K562 (cell line): ENCODE measurements at regions not wholly inside any gene's neighbourhood (a gene's known extent, or its start where the extent isn't known, plus 50 kb on each side); places are given as distances from the start of the nearest gene placed in this dataset.

Experiments used
- ATAC-seq: fragments of 200-7000 bp; cut with Tn5 transposase; 3 replicates; pipeline ENCODE4 v1.9.1; 2020; ENCODE audit warnings: moderate library complexity
- BruUV-seq: library from RNA; stranded (reverse); fragments of 400-500 nt; replicated peaks from 2 replicates; lab custom pipeline; 2021; lab: Mats Ljungman, UMichigan
- CTCF ChIA-PET: fragments of 300-600 bp; formaldehyde crosslinking; extraction: SDS; loops from one replicate; lab custom pipeline; 2021; ENCODE audit warnings: low intra/inter-chr PET ratio; lab: Yijun Ruan, JAX
- POLR2A ChIA-PET: fragments of 300-600, 350-650 bp; sonication (Branson Sonifier 250); formaldehyde crosslinking; extraction: SDS; loops from one replicate; lab custom pipeline; 2021; ENCODE audit warnings: antibody characterized with exemption, inconsistent platforms; lab: Yijun Ruan, JAX
- DNase-seq, 4 experiments: peaks; one replicate each; pipeline versions ENCODE4 v3.0.0 to v3.0.0-alpha.2; 2011 to 2018; ENCODE audit warnings: low spot score in 3 of 4, mixed read lengths in 3 of 4; ENCODE audit errors: extremely low read depth in 1 of 4
- FAIRE-seq: peaks from 2 replicates; lab custom pipeline; 2011; peaks lifted over from hg19 to GRCh38; lab: Jason Lieb, UNC
- H2AFZ ChIP-seq: 2 replicates; pipeline ENCODE4 v1.6.0; 2011; ENCODE audit warnings: low read depth, low read length, control low read depth, inconsistent platforms
- H3K27ac ChIP-seq: fragments of 200-600 bp; 3 replicates; pipeline ENCODE4 v1.8.0; 2011; ENCODE audit warnings: low read depth, mild to moderate bottlenecking, control low read depth, inconsistent platforms, low read length, moderate library complexity, mixed read lengths; ENCODE audit errors: extremely low read depth
- H3K27me3 ChIP-seq, 2 experiments: fragments of 300-600 bp in 1 of 2; 2 replicates in 1 of 2; 3 replicates in 1 of 2; pipeline versions ENCODE4 v1.6.0 to v1.8.0; 2011; ENCODE audit warnings: inconsistent platforms in 2 of 2, low read length in 2 of 2, mild to moderate bottlenecking in 1 of 2, mixed read lengths in 1 of 2, moderate library complexity in 1 of 2; ENCODE audit not compliant: control insufficient read depth in 2 of 2, insufficient read depth in 2 of 2
- H3K36me3 ChIP-seq: fragments of 300-600 bp; 3 replicates; pipeline ENCODE4 v1.8.0; 2011; ENCODE audit warnings: mild to moderate bottlenecking, low read length, inconsistent platforms; ENCODE audit not compliant: control insufficient read depth, insufficient read depth
- H3K4me1 ChIP-seq, 2 experiments: fragments of 200-600 bp in 1 of 2; replicated peaks in 1 of 2; 2 replicates in 1 of 2; 3 replicates in 1 of 2; pipeline versions ENCODE4 v1.5.1 to v1.8.0; 2011; ENCODE audit warnings: inconsistent platforms in 2 of 2, low read length in 2 of 2, mild to moderate bottlenecking in 1 of 2, mixed read lengths in 1 of 2, moderate library complexity in 1 of 2; ENCODE audit not compliant: control insufficient read depth in 2 of 2, insufficient read depth in 2 of 2
- H3K4me2 ChIP-seq: 2 replicates; pipeline ENCODE4 v1.6.1; 2011; ENCODE audit warnings: low read length, control low read depth, inconsistent platforms, mixed read lengths; ENCODE audit not compliant: insufficient read depth
- H3K4me3 ChIP-seq: fragments of 200-600 bp; sonication (generic), shearing (Covaris generic); 2 replicates; pipeline ENCODE4 v1.5.1; 2016; ENCODE audit warnings: control low read depth, inconsistent platforms
- H3K79me2 ChIP-seq: fragments of 200-600 bp; 3 replicates; pipeline ENCODE4 v1.8.0; 2011; ENCODE audit warnings: low read length, inconsistent platforms; ENCODE audit not compliant: control insufficient read depth, insufficient read depth
- H3K9ac ChIP-seq, 2 experiments: 2 replicates each; pipeline versions ENCODE4 v1.6.0 to v1.6.1; 2011; ENCODE audit warnings: low read depth in 2 of 2, low read length in 2 of 2, control low read depth in 1 of 2, inconsistent platforms in 1 of 2, mild to moderate bottlenecking in 1 of 2, mixed read lengths in 1 of 2; ENCODE audit not compliant: insufficient read depth in 1 of 2
- H3K9me1 ChIP-seq: one replicate; pipeline ENCODE4 v1.6.0; 2011; ENCODE audit warnings: inconsistent platforms, mild to moderate bottlenecking, low read length, moderate library complexity; ENCODE audit not compliant: control insufficient read depth, insufficient read depth
- H3K9me3 ChIP-seq: replicated peaks from 2 replicates; pipeline ENCODE4 v1.5.1; 2011; ENCODE audit warnings: low read depth, low read length, inconsistent platforms; ENCODE audit not compliant: control insufficient read depth, insufficient read depth
- H4K20me1 ChIP-seq: replicated peaks from 2 replicates; pipeline ENCODE4 v1.6.1; 2011; ENCODE audit warnings: low read length, inconsistent platforms, mixed read lengths; ENCODE audit not compliant: control insufficient read depth, insufficient read depth
- ATF3 ChIP-seq, 2 experiments: fragments of 450-650 bp in 1 of 2; sonication (generic) in 1 of 2; formaldehyde crosslinking in 1 of 2; IDR thresholded peaks in 1 of 2; conservative IDR thresholded peaks in 1 of 2; 2 replicates each; pipeline versions ENCODE4 v1.6.1 to v1.8.1; 2016 to 2023; ENCODE audit warnings: mild to moderate bottlenecking in 2 of 2, moderate library complexity in 2 of 2, inconsistent platforms in 1 of 2, missing genetic modification reagents in 1 of 2
- CEBPZ ChIP-seq: fragments of 150-350 bp; IDR thresholded peaks from 2 replicates; pipeline ENCODE4 v1.6.1; 2014; ENCODE audit warnings: low read depth, mild to moderate bottlenecking, low read length, borderline replicate concordance
- EHMT2 ChIP-seq: fragments of 450-650 bp; IDR thresholded peaks from 2 replicates; pipeline ENCODE4 v1.6.1; 2018; ENCODE audit warnings: antibody characterized with exemption
- FOXA1 ChIP-seq: fragments of 450-650 bp; IDR thresholded peaks from 2 replicates; pipeline ENCODE4 v1.6.1; 2016; ENCODE audit warnings: mild to moderate bottlenecking, borderline replicate concordance
- ZNF41 ChIP-seq: fragments of 250-450 bp; sonication (Bioruptor Pico); conservative IDR thresholded peaks from 2 replicates; pipeline ENCODE4 v1.4.0; 2020; ENCODE audit warnings: mild to moderate bottlenecking
- WGBS: fragments of 100-300 bp; shearing (Covaris generic); methylation state at CpG from one replicate; pipeline ENCODE4 v1.1.6; 2016; ENCODE audit warnings: low coverage, mixed read lengths; ENCODE audit not compliant: insufficient coverage; ENCODE audit errors: missing lambda C conversion rate; 5-methylcytosine and 5-hydroxymethylcytosine counted together
- in situ Hi-C: fragments of 300-500 bp; cut with MboI; formaldehyde crosslinking; loops from 4 replicates; pipeline ENCODE4 v1.15.0; 2018; ENCODE audit warnings: inconsistent platforms, mixed read lengths
- intact Hi-C: fragments of 100-400 bp; cut with micrococcal nuclease; formaldehyde crosslinking; loops from 2 replicates; pipeline ENCODE4 v1.14.2; 2022

GRCh38 chr1:187648091-187648490, 819.3 kb downstream of the PLA2G4A start:
- Histone ChIP-seq H3K27me3 (no peaks in the 10 kb centered on the region), H3K9ac (no peak overlapping the region), H3K27ac (no peak overlapping the region), H3K79me2 (no peaks in the 10 kb centered on the region), H3K9me1 (no peaks in the 10 kb centered on the region), H4K20me1 (no peaks in the 10 kb centered on the region), H3K9me3 (no peaks in the 10 kb centered on the region), H3K36me3 (no peaks in the 10 kb centered on the region), H3K4me1 (no peaks in the 10 kb centered on the region), H2AFZ (no peak overlapping the region), H3K4me2 (no peak overlapping the region), H3K4me3 (no peak overlapping the region)
- TF ChIP-seq ZNF41 (CRISPR knock-in tag) (no peak), ATF3 (IDR thresholded peaks at IDR 0.05) (no peak), ATF3 (CRISPR knock-in tag; conservative IDR thresholded peaks at IDR 0.05) (no peak), CEBPZ (no peak), EHMT2 (no peak), FOXA1 (no peak)
- FAIRE-seq (no peak), ATAC-seq (no peak), DNase-seq (no peak)
- in situ Hi-C loops (no loop called here), intact Hi-C loops (no loop called here)
- POLR2A ChIA-PET = no interaction called here
- BruUV-seq = no TSS peak
- 4% methylated on average over 2 of the region's 2 CpGs for WGBS
- CTCF ChIA-PET = no interaction called here
